Neuronal stem cell (in vitro differentiated cells): ENCODE measurements at regions not wholly inside any gene's neighbourhood (a gene's known extent, or its start where the extent isn't known, plus 50 kb on each side); places are given as distances from the start of the nearest gene placed in this dataset.

Experiments used
- DNase-seq: peaks from one replicate; pipeline ENCODE4 v3.0.0-alpha.2; 2013; ENCODE audit warnings: low spot score
- H2AFZ ChIP-seq: one replicate; pipeline ENCODE4 v1.6.1; 2013; ENCODE audit warnings: mild to moderate bottlenecking, low read length, inconsistent platforms
- H2AK5ac ChIP-seq: 2 replicates; pipeline ENCODE4 v1.6.1; 2013; ENCODE audit warnings: low read depth, mild to moderate bottlenecking, inconsistent platforms, low read length, moderate library complexity, mixed read lengths
- H2BK120ac ChIP-seq: 2 replicates; pipeline ENCODE4 v1.6.1; 2013; ENCODE audit warnings: low read depth, mild to moderate bottlenecking, inconsistent platforms, low read length, moderate library complexity, mixed read lengths
- H2BK12ac ChIP-seq: one replicate; pipeline ENCODE4 v1.6.1; 2013; ENCODE audit warnings: low read length, inconsistent platforms
- H2BK15ac ChIP-seq: 2 replicates; pipeline ENCODE4 v1.6.1; 2013; ENCODE audit warnings: mild to moderate bottlenecking, low read length, inconsistent platforms, mixed read lengths
- H2BK5ac ChIP-seq: one replicate; pipeline ENCODE4 v1.6.1; 2013; ENCODE audit warnings: inconsistent platforms, mild to moderate bottlenecking, low read length, moderate library complexity
- H3K14ac ChIP-seq: one replicate; pipeline ENCODE4 v1.6.1; 2013; ENCODE audit warnings: low read length, inconsistent platforms
- H3K18ac ChIP-seq: 2 replicates; pipeline ENCODE4 v1.6.1; 2013; ENCODE audit warnings: low read length, inconsistent platforms
- H3K23ac ChIP-seq: 2 replicates; pipeline ENCODE4 v1.6.1; 2013; ENCODE audit warnings: low read depth, mild to moderate bottlenecking, mixed read lengths, low read length, inconsistent platforms; ENCODE audit not compliant: poor library complexity
- H3K27ac ChIP-seq: replicated peaks from 3 replicates; pipeline ENCODE4 v1.5.1; 2013; ENCODE audit warnings: low read length, inconsistent platforms
- H3K27me3 ChIP-seq, 3 experiments: 2 replicates each; pipeline ENCODE4 v1.6.1; 2013; ENCODE audit warnings: low read length in 3 of 3, mild to moderate bottlenecking in 2 of 3, inconsistent platforms in 1 of 3, low read depth in 1 of 3, mixed read lengths in 1 of 3, moderate library complexity in 1 of 3; ENCODE audit not compliant: control insufficient read depth in 3 of 3, insufficient read depth in 3 of 3
- H3K36me3 ChIP-seq, 2 donors: replicated peaks in 1 of 2; 2 replicates each; pipeline ENCODE4 v1.6.1; 2013; ENCODE audit warnings: low read length in 2 of 2; ENCODE audit not compliant: control insufficient read depth in 2 of 2, insufficient read depth in 2 of 2
- H3K4ac ChIP-seq: 2 replicates; pipeline ENCODE4 v1.6.1; 2013; ENCODE audit warnings: inconsistent platforms, mild to moderate bottlenecking, low read length, moderate library complexity
- H3K4me1 ChIP-seq, 2 donors: 1 replicate in 1 of 2; 2 replicates in 1 of 2; pipeline ENCODE4 v1.6.1; 2013; ENCODE audit warnings: low read length in 2 of 2, low read depth in 1 of 2; ENCODE audit not compliant: control insufficient read depth in 2 of 2, insufficient read depth in 1 of 2
- H3K4me2 ChIP-seq: one replicate; pipeline ENCODE4 v1.6.1; 2013; ENCODE audit warnings: mild to moderate bottlenecking, low read length, inconsistent platforms; ENCODE audit not compliant: insufficient read depth, poor library complexity, severe bottlenecking
- H3K4me3 ChIP-seq, 2 donors: 2 replicates each; pipeline ENCODE4 v1.5.1; 2013; ENCODE audit warnings: low read length in 2 of 2, mild to moderate bottlenecking in 2 of 2, inconsistent platforms in 1 of 2, moderate library complexity in 1 of 2
- H3K79me1 ChIP-seq: one replicate; pipeline ENCODE4 v1.6.1; 2013; ENCODE audit warnings: low read depth, mild to moderate bottlenecking, inconsistent platforms, low read length, moderate library complexity
- H3K9ac ChIP-seq: one replicate; pipeline ENCODE4 v1.6.1; 2013; ENCODE audit warnings: mild to moderate bottlenecking, low read depth, low read length, inconsistent platforms; ENCODE audit not compliant: poor library complexity
- H3K9me3 ChIP-seq, 2 donors: replicated peaks in 1 of 2; 2 replicates each; pipeline versions ENCODE3 to v1.6.1; 2013; ENCODE audit warnings: low read length in 2 of 2, mild to moderate bottlenecking in 2 of 2, inconsistent platforms in 1 of 2, low read depth in 1 of 2, mixed read lengths in 1 of 2, moderate library complexity in 1 of 2; ENCODE audit not compliant: control insufficient read depth in 2 of 2, insufficient read depth in 1 of 2
- H4K8ac ChIP-seq: one replicate; pipeline ENCODE4 v1.6.1; 2013; ENCODE audit warnings: low read depth, mild to moderate bottlenecking, inconsistent platforms, low read length, moderate library complexity
- H4K91ac ChIP-seq: one replicate; pipeline ENCODE4 v1.6.1; 2013; ENCODE audit warnings: low read length, low read depth, mild to moderate bottlenecking, inconsistent platforms; ENCODE audit not compliant: poor library complexity
- WGBS, 2 donors: extraction: QIAGEN DNeasy Blood & Tissue Kit; methylation state at CpG; one replicate each; pipeline ENCODE4 v1.1.7; 2013; ENCODE audit warnings: missing lambda C conversion rate in 2 of 2, mixed read lengths in 1 of 2; ENCODE audit not compliant: insufficient read length in 2 of 2, insufficient replicate concordance in 1 of 2; ENCODE audit errors: extremely low coverage in 2 of 2; 5-methylcytosine and 5-hydroxymethylcytosine counted together

DNA sequence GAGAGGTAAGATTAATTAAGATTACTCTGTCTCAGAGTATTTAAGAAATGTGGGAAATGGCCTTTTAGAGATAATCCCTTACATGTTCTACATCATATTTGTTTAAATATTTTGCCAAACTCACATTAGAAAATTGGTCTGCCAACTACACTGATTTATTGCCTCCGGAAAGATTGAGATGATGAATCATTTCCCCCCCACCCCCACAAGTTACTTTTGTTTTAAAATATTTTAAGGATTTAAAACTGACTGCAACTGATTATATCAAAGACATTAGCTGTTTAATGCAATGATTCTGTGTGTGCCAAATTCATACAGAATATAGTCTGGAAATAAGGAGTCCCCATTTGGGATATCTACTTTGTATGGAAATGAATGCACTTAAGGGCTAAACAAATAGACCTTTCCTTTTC, 674.4 kb downstream of the PRR16 start:
- no peak overlapping the region for H2AK5ac ChIP-seq
- H4K91ac ChIP-seq: no peak overlapping the region
- no CpG with 5 or more reads among the region's 1 CpG for WGBS, 2 donors
- no peak overlapping the region for H3K27ac ChIP-seq
- H3K4me1 ChIP-seq: no peaks in the 10 kb centered on the region
- H2BK120ac ChIP-seq: no peak overlapping the region
- H2BK5ac ChIP-seq: no peak overlapping the region
- no peak overlapping the region for H3K9ac ChIP-seq
- H3K18ac ChIP-seq: no peak overlapping the region
- no peak overlapping the region for H3K4me3 ChIP-seq
- no peaks in the 10 kb centered on the region for H3K9me3 ChIP-seq
- H3K79me1 ChIP-seq: no peaks in the 10 kb centered on the region
- H4K8ac ChIP-seq: no peak overlapping the region
- H3K14ac ChIP-seq: no peak overlapping the region
- H3K36me3 ChIP-seq: no peaks in the 10 kb centered on the region
- H3K4ac ChIP-seq: no peak overlapping the region
- no peak overlapping the region for H2AFZ ChIP-seq
- no peak overlapping the region for H3K23ac ChIP-seq
- H2BK12ac ChIP-seq: no peak overlapping the region
- H2BK15ac ChIP-seq: no peak overlapping the region
- no peak overlapping the region for H3K4me2 ChIP-seq
- H3K27me3 ChIP-seq: no peaks in the 10 kb centered on the region
- no peak for DNase-seq

DNA sequence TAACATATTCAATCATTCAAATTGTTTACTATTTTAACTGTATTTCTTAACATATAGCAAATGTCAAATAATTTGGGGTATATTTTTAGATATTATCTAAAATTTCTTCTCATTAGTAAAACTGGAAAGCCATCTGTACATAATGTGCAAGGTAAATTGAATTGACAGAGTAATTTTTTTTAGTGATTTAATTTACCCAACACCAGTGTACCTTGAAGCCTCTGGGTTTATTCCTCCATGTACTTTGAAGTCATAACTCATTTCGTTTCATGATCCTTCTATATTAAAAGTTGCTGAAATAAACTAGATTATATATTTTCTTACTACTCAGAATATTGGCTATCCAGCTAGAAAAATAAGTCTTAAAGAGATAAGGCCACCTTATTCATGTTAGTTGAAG, 674.9 kb downstream of the PRR16 start:
- no peak overlapping the region for H3K23ac ChIP-seq
- no peak overlapping the region for H2BK120ac ChIP-seq
- H4K8ac ChIP-seq: no peak overlapping the region
- H2BK12ac ChIP-seq: no peak overlapping the region
- H2AK5ac ChIP-seq: no peak overlapping the region
- no peaks in the 10 kb centered on the region for H3K27me3 ChIP-seq
- H2AFZ ChIP-seq: no peak overlapping the region
- no peak overlapping the region for H3K4ac ChIP-seq
- H3K27ac ChIP-seq: no peak overlapping the region
- no peak overlapping the region for H3K14ac ChIP-seq
- H3K9me3 ChIP-seq: no peaks in the 10 kb centered on the region
- H3K4me2 ChIP-seq: no peak overlapping the region
- H3K18ac ChIP-seq: no peak overlapping the region
- WGBS, 2 donors: no CpG with 5 or more reads among the region's 1 CpG
- no peaks in the 10 kb centered on the region for H3K36me3 ChIP-seq
- no peak overlapping the region for H3K4me3 ChIP-seq
- DNase-seq: no peak
- H3K4me1 ChIP-seq: no peaks in the 10 kb centered on the region
- H3K9ac ChIP-seq: no peak overlapping the region
- no peak overlapping the region for H4K91ac ChIP-seq
- no peak overlapping the region for H2BK15ac ChIP-seq
- H2BK5ac ChIP-seq: no peak overlapping the region
- no peaks in the 10 kb centered on the region for H3K79me1 ChIP-seq

DNA sequence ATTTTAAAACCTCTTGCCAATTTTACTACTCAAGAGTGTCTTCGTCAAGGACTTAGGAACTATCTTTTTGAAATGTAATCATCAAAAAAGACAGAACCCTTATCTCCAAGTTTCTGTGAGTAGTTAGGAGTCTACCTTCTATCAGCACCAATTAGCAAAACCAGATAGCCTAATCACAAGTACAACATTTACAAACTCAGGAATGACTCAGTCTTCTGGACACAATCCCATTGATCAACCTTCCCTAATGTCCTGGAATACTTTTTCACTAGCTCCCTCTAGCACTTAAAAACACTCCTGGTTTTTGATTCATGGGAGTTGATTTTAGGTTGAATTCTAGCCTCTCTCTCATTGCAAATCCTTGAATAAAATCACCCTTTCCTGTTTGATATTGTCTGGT, 680.7 kb downstream of the PRR16 start:
- no peak overlapping the region for H2BK5ac ChIP-seq
- WGBS, 2 donors: no CpG with 5 or more reads among the region's 1 CpG
- H3K27ac ChIP-seq: no peak overlapping the region
- no peak overlapping the region for H2BK12ac ChIP-seq
- H3K4ac ChIP-seq: no peak overlapping the region
- H4K8ac ChIP-seq: no peak overlapping the region
- no peaks in the 10 kb centered on the region for H3K27me3 ChIP-seq
- no peak overlapping the region for H2BK120ac ChIP-seq
- no peak for DNase-seq
- no peak overlapping the region for H3K18ac ChIP-seq
- no peak overlapping the region for H3K14ac ChIP-seq
- H3K4me1 ChIP-seq: no peaks in the 10 kb centered on the region
- no peaks in the 10 kb centered on the region for H3K36me3 ChIP-seq
- no peaks in the 10 kb centered on the region for H3K79me1 ChIP-seq
- H3K4me2 ChIP-seq: no peak overlapping the region
- no peak overlapping the region for H3K9ac ChIP-seq
- H3K23ac ChIP-seq: no peak overlapping the region
- no peaks in the 10 kb centered on the region for H3K9me3 ChIP-seq
- no peak overlapping the region for H4K91ac ChIP-seq
- no peak overlapping the region for H3K4me3 ChIP-seq
- no peak overlapping the region for H2BK15ac ChIP-seq
- H2AK5ac ChIP-seq: no peak overlapping the region
- no peak overlapping the region for H2AFZ ChIP-seq

DNA sequence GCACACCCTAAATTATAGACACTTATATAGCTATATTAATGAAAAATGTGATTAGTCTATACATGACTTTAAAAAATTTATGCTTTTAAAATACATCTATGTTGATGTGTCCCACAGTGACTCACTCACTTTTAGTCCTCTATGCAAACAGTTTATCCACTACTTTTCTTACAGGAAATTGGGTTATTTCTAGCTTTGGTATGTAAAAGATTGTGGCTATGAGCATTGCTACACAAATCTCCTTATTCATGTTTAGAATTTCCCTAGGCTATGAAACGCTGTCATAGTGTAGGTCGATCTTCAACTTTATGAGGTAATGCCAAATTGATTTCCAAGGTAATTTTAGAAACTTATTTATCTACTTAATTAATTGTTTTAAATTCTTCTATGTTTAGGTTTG, 687.4 kb downstream of the PRR16 start:
- no peak overlapping the region for H3K9ac ChIP-seq
- H3K4me1 ChIP-seq: no peaks in the 10 kb centered on the region
- H2BK120ac ChIP-seq: no peak overlapping the region
- H3K27ac ChIP-seq: no peak overlapping the region
- no peaks in the 10 kb centered on the region for H3K79me1 ChIP-seq
- no peak overlapping the region for H3K14ac ChIP-seq
- H3K4ac ChIP-seq: no peak overlapping the region
- H2BK15ac ChIP-seq: no peak overlapping the region
- no peak for DNase-seq
- no peak overlapping the region for H3K4me3 ChIP-seq
- H3K27me3 ChIP-seq: no peaks in the 10 kb centered on the region
- no peak overlapping the region for H2BK12ac ChIP-seq
- no peak overlapping the region for H3K23ac ChIP-seq
- no peak overlapping the region for H4K8ac ChIP-seq
- no peak overlapping the region for H3K18ac ChIP-seq
- no peaks in the 10 kb centered on the region for H3K9me3 ChIP-seq
- WGBS, 2 donors: no CpG with 5 or more reads among the region's 2 CpGs
- no peak overlapping the region for H4K91ac ChIP-seq
- no peak overlapping the region for H3K4me2 ChIP-seq
- no peak overlapping the region for H2AFZ ChIP-seq
- H3K36me3 ChIP-seq: no peaks in the 10 kb centered on the region
- no peak overlapping the region for H2BK5ac ChIP-seq
- no peak overlapping the region for H2AK5ac ChIP-seq
